ENCODE measurements at regions not wholly inside any gene's neighbourhood (a gene's known extent, or its start where the extent isn't known, plus 50 kb on each side); places are given as distances from the start of the nearest gene placed in this dataset.

DNA sequence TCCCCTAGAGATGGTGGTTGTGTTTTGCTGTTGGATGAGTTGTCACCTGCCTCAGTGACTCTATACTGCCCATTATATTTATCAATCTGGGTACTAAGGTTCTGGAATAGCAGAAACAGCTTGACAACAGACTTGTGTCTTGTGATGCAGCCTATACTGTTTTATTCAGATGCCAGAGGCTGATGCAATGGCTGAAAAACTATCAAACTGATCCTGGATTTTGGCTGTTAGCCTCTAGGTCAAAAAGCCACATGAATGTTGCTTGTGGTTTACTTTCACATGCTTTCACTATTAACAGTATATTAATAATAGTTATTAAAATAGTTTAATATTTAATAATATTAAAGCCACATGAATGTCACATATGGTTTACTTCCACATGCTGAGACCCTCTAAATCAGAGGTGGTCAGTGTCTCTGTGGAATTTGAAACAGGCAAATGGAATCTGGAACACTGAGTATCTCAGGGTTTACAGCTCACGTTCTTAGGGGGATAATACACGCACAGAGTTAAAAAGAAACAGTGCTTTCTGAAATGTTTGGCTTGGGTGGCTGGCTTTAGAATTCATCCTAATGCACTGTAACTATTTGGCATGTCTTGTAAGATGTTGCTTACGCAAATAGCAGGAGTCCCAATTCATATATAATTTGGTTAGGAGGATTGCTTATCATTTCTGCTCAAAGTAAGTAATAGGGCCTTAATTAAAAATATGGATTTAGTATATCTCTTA is 82.5 kb upstream of the LCORL start:
- POLR2A ChIA-PET, result no interaction called here
- no peaks in the 10 kb centered on the region for H4K20me1 ChIP-seq (replicated peaks; ENCODE audit: control insufficient read depth, extremely low read depth, insufficient read depth, low read length)
- no peak overlapping the region for H3K9ac ChIP-seq (replicated peaks; ENCODE audit: extremely low read depth, insufficient read depth, low read length)
- no peaks in the 10 kb centered on the region for H3K36me3 ChIP-seq (ENCODE audit: control insufficient read depth in 2 of 2, extremely low read depth in 1 of 2, insufficient read depth in 2 of 2, low read length in 2 of 2)
- DNase-seq (ENCODE audit: low read depth, low spot score) (no peak), FAIRE-seq (no peak)
- H3K4me2 ChIP-seq (ENCODE audit: insufficient read depth, low read length), result no peak overlapping the region
- peaks cover 23% of the 10 kb centered on the region for H3K4me1 ChIP-seq (ENCODE audit: control insufficient read depth, extremely low read depth, insufficient read depth, low read length)
- CTCF ChIA-PET, result interaction anchor here (0.7 to 1.5 kb wide), 5 partner anchors 13 to 287 kb away, joined by 3 to 5 read pairs (median 5); no protein-coding TSS in a partner anchor
- no peak overlapping the region for H3K4me3 ChIP-seq (replicated peaks in 1 of 3; ENCODE audit: insufficient read depth in 1 of 3, low read depth in 1 of 3, low read length in 3 of 3)
- dilution Hi-C loops (cut with MboI; ENCODE audit: extremely low pct_ligation_motif_present, low sequenced_read_pairs), result no loop called here
- H2AFZ ChIP-seq (ENCODE audit: low read depth, low read length), result no peak overlapping the region
- TF ChIP-seq JUN (IDR thresholded peaks at IDR 0.05; ENCODE audit: borderline replicate concordance, insufficient read depth, insufficient read length, low read depth), result no peak
- no peak for TF ChIP-seq MYC (IDR thresholded peaks at IDR 0.05; ENCODE audit: low read depth, low read length)
- no peak for TF ChIP-seq FOS (IDR thresholded peaks at IDR 0.05; ENCODE audit: borderline replicate concordance, insufficient read depth, low read length)
- no peak for TF ChIP-seq EZH2 (IDR thresholded peaks at IDR 0.05; ENCODE audit: borderline replicate concordance, low read depth, low read length, severe bottlenecking)
- TF ChIP-seq GATA2 (IDR thresholded peaks at IDR 0.05; ENCODE audit: insufficient read depth, insufficient read length, low read depth, low read length), result no peak
- TF ChIP-seq, protein P1, sequence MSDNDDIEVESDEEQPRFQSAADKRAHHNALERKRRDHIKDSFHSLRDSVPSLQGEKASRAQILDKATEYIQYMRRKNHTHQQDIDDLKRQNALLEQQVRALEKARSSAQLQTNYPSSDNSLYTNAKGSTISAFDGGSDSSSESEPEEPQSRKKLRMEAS (IDR thresholded peaks at IDR 0.05; ENCODE audit: insufficient read depth, insufficient read length), result no peak
- TF ChIP-seq, protein P2, sequence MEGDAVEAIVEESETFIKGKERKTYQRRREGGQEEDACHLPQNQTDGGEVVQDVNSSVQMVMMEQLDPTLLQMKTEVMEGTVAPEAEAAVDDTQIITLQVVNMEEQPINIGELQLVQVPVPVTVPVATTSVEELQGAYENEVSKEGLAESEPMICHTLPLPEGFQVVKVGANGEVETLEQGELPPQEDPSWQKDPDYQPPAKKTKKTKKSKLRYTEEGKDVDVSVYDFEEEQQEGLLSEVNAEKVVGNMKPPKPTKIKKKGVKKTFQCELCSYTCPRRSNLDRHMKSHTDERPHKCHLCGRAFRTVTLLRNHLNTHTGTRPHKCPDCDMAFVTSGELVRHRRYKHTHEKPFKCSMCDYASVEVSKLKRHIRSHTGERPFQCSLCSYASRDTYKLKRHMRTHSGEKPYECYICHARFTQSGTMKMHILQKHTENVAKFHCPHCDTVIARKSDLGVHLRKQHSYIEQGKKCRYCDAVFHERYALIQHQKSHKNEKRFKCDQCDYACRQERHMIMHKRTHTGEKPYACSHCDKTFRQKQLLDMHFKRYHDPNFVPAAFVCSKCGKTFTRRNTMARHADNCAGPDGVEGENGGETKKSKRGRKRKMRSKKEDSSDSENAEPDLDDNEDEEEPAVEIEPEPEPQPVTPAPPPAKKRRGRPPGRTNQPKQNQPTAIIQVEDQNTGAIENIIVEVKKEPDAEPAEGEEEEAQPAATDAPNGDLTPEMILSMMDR (IDR thresholded peaks at IDR 0.05; ENCODE audit: extremely low read depth in 1 of 2, insufficient read depth in 1 of 2, low read depth in 1 of 2, low read length in 2 of 2), result no peak
- TF ChIP-seq POLR2AphosphoS5 (IDR thresholded peaks at IDR 0.05; ENCODE audit: insufficient read depth, low read depth, low read length), result no peak
- no peak for TF ChIP-seq POLR2A (IDR thresholded peaks at IDR 0.05; ENCODE audit: low read depth, low read length)
- H3K79me2 ChIP-seq (ENCODE audit: control insufficient read depth, insufficient read depth, low read length), result no peaks in the 10 kb centered on the region
- no TSS peak for BruUV-seq (replicated peaks)
- H3K9me3 ChIP-seq (replicated peaks; ENCODE audit: control insufficient read depth, insufficient read depth, low read length), result no peaks in the 10 kb centered on the region
- no peaks in the 10 kb centered on the region for H3K9me1 ChIP-seq (replicated peaks; ENCODE audit: control insufficient read depth, extremely low read depth, insufficient read depth, low read length)
- H3K27me3 ChIP-seq (ENCODE audit: control insufficient read depth in 2 of 2, insufficient read depth in 2 of 2, low read length in 2 of 2), result no peaks in the 10 kb centered on the region
- intact Hi-C loops (cut with micrococcal nuclease), result no loop called here
- H3K27ac ChIP-seq (ENCODE audit: insufficient read depth, low read depth, low read length), result no peak overlapping the region

Data from endothelial cell of umbilical vein (primary cell).